Naive thymus-derived CD8-positive, alpha-beta T cell (primary cell): ENCODE measurements at regions not wholly inside any gene's neighbourhood (a gene's known extent, or its start where the extent isn't known, plus 50 kb on each side); places are given as distances from the start of the nearest gene placed in this dataset.
A peak's percentile ranks its signal among the peaks of the same experiment; 100 is the strongest.

Experiments
- ATAC-seq, 2 donors: fragments of 150-1000 bp; cut with Tn5 transposase in 1 of 2; sonication (Bioruptor Pico), chemical (Tn5 transposase) in 1 of 2; 1 replicate in 1 of 2; 2 replicates in 1 of 2; pipeline ENCODE4 v1.10.0; 2021; ENCODE audit warnings: mild to moderate bottlenecking in 2 of 2, moderate library complexity in 2 of 2
- POLR2A ChIA-PET: fragments of 350-600 bp; sonication (Branson Sonifier 250); formaldehyde crosslinking; loops from one replicate; lab custom pipeline; 2021; ENCODE audit warnings: antibody characterized with exemption; lab: Charles Lee
- DNase-seq, 10 donors: peaks; one replicate each; pipeline versions ENCODE4 v3.0.0 to v3.0.0-alpha.2; 2020 to 2022
- H3K27ac Mint-ChIP-seq, 10 donors: one replicate each; pipeline ENCODE4 v1.8.0; 2020 to 2022; ENCODE audit warnings: mild to moderate bottlenecking in 10 of 10, mixed read lengths in 10 of 10, moderate library complexity in 4 of 10, inconsistent platforms in 1 of 10
- H3K27me3 Mint-ChIP-seq, 5 donors: one replicate each; pipeline ENCODE4 v1.8.0; 2021 to 2022; ENCODE audit warnings: mixed read lengths in 5 of 5
- H3K36me3 Mint-ChIP-seq, 3 donors: one replicate each; pipeline ENCODE4 v1.8.0; 2020 to 2022; ENCODE audit warnings: mixed read lengths in 3 of 3, mild to moderate bottlenecking in 2 of 3, inconsistent platforms in 1 of 3
- H3K4me1 Mint-ChIP-seq, 4 donors: one replicate each; pipeline ENCODE4 v1.8.0; 2021 to 2022; ENCODE audit warnings: mixed read lengths in 4 of 4
- H3K4me3 Mint-ChIP-seq, 10 donors: one replicate each; pipeline ENCODE4 v1.8.0; 2020 to 2022; ENCODE audit warnings: mild to moderate bottlenecking in 10 of 10, mixed read lengths in 10 of 10, moderate library complexity in 6 of 10, inconsistent platforms in 1 of 10
- H3K9me3 Mint-ChIP-seq, 9 donors: one replicate each; pipeline ENCODE4 v1.8.0; 2020 to 2022; ENCODE audit warnings: mixed read lengths in 9 of 9, mild to moderate bottlenecking in 3 of 9, inconsistent platforms in 1 of 9, moderate library complexity in 1 of 9

GRCh38 chr5:116389601-116390000, 185.0 kb downstream of the SEMA6A start:
- POLR2A ChIA-PET, result no interaction called here
- peaks cover 0 to 45% (median 19%) of the 10 kb centered on the region in 9 donors for H3K9me3 Mint-ChIP-seq
- DNase-seq (no peak), ATAC-seq (no peak)
- peaks cover 0 to 2% (median 0%) of the 10 kb centered on the region in 4 donors for H3K4me1 Mint-ChIP-seq
- H3K27ac Mint-ChIP-seq, result no peak overlapping the region
- H3K4me3 Mint-ChIP-seq, result no peak overlapping the region
- no peaks in the 10 kb centered on the region for H3K27me3 Mint-ChIP-seq
- H3K36me3 Mint-ChIP-seq, result peaks cover 18 to 63% (median 55%) of the 10 kb centered on the region in 3 donors

GRCh38 chr5:116388564-116389258, 185.9 kb downstream of the SEMA6A start:
- Mint-ChIP-seq H3K4me3 (no peak overlapping the region), H3K36me3 (peaks cover 18 to 60% (median 49%) of the 10 kb centered on the region in 3 donors), H3K27ac (peak overlapping the region in 1 of 10 donors; percentile 62), H3K27me3 (no peaks in the 10 kb centered on the region), H3K9me3 (peaks cover 0 to 45% (median 19%) of the 10 kb centered on the region in 9 donors), H3K4me1 (peaks cover 0 to 2% (median 0%) of the 10 kb centered on the region in 4 donors)
- POLR2A ChIA-PET, result no interaction called here
- no peak for DNase-seq
- no peak for ATAC-seq

GRCh38 chr5:116387738-116388137, 186.9 kb downstream of the SEMA6A start:
- no peak for ATAC-seq
- POLR2A ChIA-PET, result no interaction called here
- Mint-ChIP-seq H3K36me3 (peaks cover 22 to 70% (median 56%) of the 10 kb centered on the region in 3 donors), H3K9me3 (peaks cover 0 to 45% (median 19%) of the 10 kb centered on the region in 9 donors), H3K27me3 (no peaks in the 10 kb centered on the region), H3K27ac (peak overlapping the region in 1 of 10 donors; percentile 43), H3K4me3 (no peak overlapping the region), H3K4me1 (peaks cover 0 to 2% (median 0%) of the 10 kb centered on the region in 4 donors)
- no peak for DNase-seq

GRCh38 chr5:116386633-116387032, 188.0 kb downstream of the SEMA6A start:
- DNase-seq, result no peak
- H3K27ac Mint-ChIP-seq, result no peak overlapping the region
- ATAC-seq, result no peak
- POLR2A ChIA-PET, result no interaction called here
- H3K4me3 Mint-ChIP-seq, result no peak overlapping the region
- H3K36me3 Mint-ChIP-seq, result peaks cover 30 to 73% (median 66%) of the 10 kb centered on the region in 3 donors
- H3K4me1 Mint-ChIP-seq, result peaks cover 0 to 2% (median 0%) of the 10 kb centered on the region in 4 donors
- H3K9me3 Mint-ChIP-seq, result peaks cover 0 to 45% (median 18%) of the 10 kb centered on the region in 9 donors
- H3K27me3 Mint-ChIP-seq, result no peaks in the 10 kb centered on the region

GRCh38 chr5:116382874-116383266, 191.8 kb downstream of the SEMA6A start:
- peaks cover 34 to 54% (median 46%) of the 10 kb centered on the region in 3 donors for H3K36me3 Mint-ChIP-seq
- ATAC-seq (no peak), DNase-seq (no peak)
- no peaks in the 10 kb centered on the region for H3K27me3 Mint-ChIP-seq
- peaks cover 0 to 23% (median 12%) of the 10 kb centered on the region in 9 donors for H3K9me3 Mint-ChIP-seq
- peaks cover 0 to 2% (median 0%) of the 10 kb centered on the region in 4 donors for H3K4me1 Mint-ChIP-seq
- no peak overlapping the region for H3K27ac Mint-ChIP-seq
- no peak overlapping the region for H3K4me3 Mint-ChIP-seq
- POLR2A ChIA-PET, result no interaction called here

GRCh38 chr5:116382032-116382873, 192.4 kb downstream of the SEMA6A start:
- Mint-ChIP-seq H3K9me3 (peaks cover 0 to 18% (median 9%) of the 10 kb centered on the region in 9 donors), H3K36me3 (peaks cover 34 to 47% (median 41%) of the 10 kb centered on the region in 3 donors), H3K27ac (peak overlapping the region in 1 of 10 donors; percentile 25), H3K4me1 (peaks cover 0 to 2% (median 0%) of the 10 kb centered on the region in 4 donors), H3K27me3 (no peaks in the 10 kb centered on the region), H3K4me3 (no peak overlapping the region)
- POLR2A ChIA-PET, result no interaction called here
- ATAC-seq (no peak), DNase-seq (no peak)

- H3K9me3 Mint-ChIP-seq, result peaks cover 0 to 10% (median 6%) of the 10 kb centered on the region in 9 donors
- no peak overlapping the region for H3K27ac Mint-ChIP-seq
- no peak for DNase-seq
- POLR2A ChIA-PET, result no interaction called here
- no peaks in the 10 kb centered on the region for H3K27me3 Mint-ChIP-seq
- no peak overlapping the region for H3K4me3 Mint-ChIP-seq
- peaks cover 0 to 2% (median 0%) of the 10 kb centered on the region in 4 donors for H3K4me1 Mint-ChIP-seq
- no peak for ATAC-seq
- H3K36me3 Mint-ChIP-seq, result peaks cover 32 to 37% (median 34%) of the 10 kb centered on the region in 3 donors
Observed at GRCh38 chr5:116381201-116381600, 193.4 kb downstream of the SEMA6A start.

GRCh38 chr5:116380621-116381020, 194.0 kb downstream of the SEMA6A start:
- no peak overlapping the region for H3K4me3 Mint-ChIP-seq
- peaks cover 0 to 4% (median 1%) of the 10 kb centered on the region in 9 donors for H3K9me3 Mint-ChIP-seq
- POLR2A ChIA-PET, result no interaction called here
- no peak for DNase-seq
- peaks cover 28 to 31% (median 28%) of the 10 kb centered on the region in 3 donors for H3K36me3 Mint-ChIP-seq
- H3K27ac Mint-ChIP-seq, result no peak overlapping the region
- no peaks in the 10 kb centered on the region for H3K4me1 Mint-ChIP-seq
- H3K27me3 Mint-ChIP-seq, result no peaks in the 10 kb centered on the region
- ATAC-seq, result no peak

- Mint-ChIP-seq H3K4me1 (no peaks in the 10 kb centered on the region), H3K4me3 (no peak overlapping the region), H3K36me3 (peaks cover 23 to 32% (median 25%) of the 10 kb centered on the region in 3 donors), H3K27ac (no peak overlapping the region), H3K27me3 (no peaks in the 10 kb centered on the region), H3K9me3 (peaks cover 0 to 2% (median 0%) of the 10 kb centered on the region in 9 donors)
- POLR2A ChIA-PET, result no interaction called here
- DNase-seq, result no peak
- no peak for ATAC-seq
Observed at GRCh38 chr5:116379306-116379705, 195.3 kb downstream of the SEMA6A start.

GRCh38 chr5:116378777-116379121, 195.9 kb downstream of the SEMA6A start:
- peak overlapping the region in 1 of 10 donors; percentile 44 for H3K27ac Mint-ChIP-seq
- H3K27me3 Mint-ChIP-seq, result no peaks in the 10 kb centered on the region
- POLR2A ChIA-PET, result no interaction called here
- no peaks in the 10 kb centered on the region for H3K4me1 Mint-ChIP-seq
- DNase-seq, result no peak
- peaks cover 0 to 2% (median 0%) of the 10 kb centered on the region in 9 donors for H3K9me3 Mint-ChIP-seq
- no peak for ATAC-seq
- H3K36me3 Mint-ChIP-seq, result peaks cover 21 to 33% (median 25%) of the 10 kb centered on the region in 3 donors
- no peak overlapping the region for H3K4me3 Mint-ChIP-seq

- Mint-ChIP-seq H3K36me3 (peaks cover 16 to 31% (median 19%) of the 10 kb centered on the region in 3 donors), H3K4me1 (no peaks in the 10 kb centered on the region), H3K27ac (peak overlapping the region in 1 of 10 donors; percentile 66), H3K27me3 (no peaks in the 10 kb centered on the region), H3K4me3 (no peak overlapping the region), H3K9me3 (peaks cover 0 to 2% (median 0%) of the 10 kb centered on the region in 9 donors)
- no peak for DNase-seq
- POLR2A ChIA-PET, result no interaction called here
- no peak for ATAC-seq
Observed at GRCh38 chr5:116378007-116378776, 196.4 kb downstream of the SEMA6A start.

GRCh38 chr5:116377276-116378006, 197.2 kb downstream of the SEMA6A start:
- Mint-ChIP-seq H3K4me3 (no peak overlapping the region), H3K27me3 (no peaks in the 10 kb centered on the region), H3K9me3 (peaks cover 0 to 2% (median 0%) of the 10 kb centered on the region in 9 donors), H3K4me1 (no peaks in the 10 kb centered on the region), H3K27ac (no peak overlapping the region), H3K36me3 (peaks cover 13 to 24% (median 18%) of the 10 kb centered on the region in 3 donors)
- ATAC-seq, result no peak
- POLR2A ChIA-PET, result no interaction called here
- DNase-seq, result no peak
